KMS-11 (cell line): ENCODE measurements at regions not wholly inside any gene's neighbourhood (a gene's known extent, or its start where the extent isn't known, plus 50 kb on each side); places are given as distances from the start of the nearest gene placed in this dataset.
"Not testable (repeated sequence)": the region's sequence is repeated elsewhere in the genome, so short reads cannot be mapped to it uniquely, and the experiment has no call there.

ENCODE experiments used
- H2AFZ ChIP-seq: fragments of 200-600 bp; sonication (generic); 2 replicates; pipeline ENCODE4 v1.6.1; 2016; ENCODE audit warnings: antibody characterized with exemption, mixed run types, low read depth
- H3K27ac ChIP-seq: fragments of 200-600 bp; sonication (generic); 2 replicates; pipeline ENCODE4 v1.6.1; 2016; ENCODE audit warnings: mild to moderate bottlenecking, mixed run types
- H3K27me3 ChIP-seq: fragments of 200-600 bp; sonication (generic); 2 replicates; pipeline ENCODE4 v1.6.1; 2017; ENCODE audit warnings: mild to moderate bottlenecking, low read depth, mixed run types, moderate library complexity; ENCODE audit not compliant: insufficient read depth
- H3K36me3 ChIP-seq: fragments of 200-600 bp; sonication (generic); 2 replicates; pipeline ENCODE4 v1.6.1; 2017; ENCODE audit warnings: mild to moderate bottlenecking, mixed run types; ENCODE audit not compliant: insufficient read depth
- H3K4me1 ChIP-seq: fragments of 200-600 bp; sonication (generic); 2 replicates; pipeline ENCODE4 v1.6.1; 2016; ENCODE audit warnings: mild to moderate bottlenecking, low read depth, mixed run types; ENCODE audit not compliant: poor library complexity, severe bottlenecking
- H3K4me2 ChIP-seq: fragments of 200-600 bp; sonication (generic); 2 replicates; pipeline ENCODE4 v1.7.0; 2016; ENCODE audit warnings: mild to moderate bottlenecking, mixed run types
- H3K4me3 ChIP-seq: fragments of 200-600 bp; sonication (generic); IDR thresholded peaks from 2 replicates; pipeline ENCODE4 v1.6.1; 2017; ENCODE audit warnings: low read depth, low read length, mixed read lengths; ENCODE audit not compliant: insufficient read depth
- H3K79me2 ChIP-seq: fragments of 200-600 bp; sonication (generic); 2 replicates; pipeline ENCODE4 v1.6.1; 2016; ENCODE audit warnings: low read depth, mixed run types; ENCODE audit not compliant: insufficient read depth
- H3K9ac ChIP-seq: fragments of 200-600 bp; sonication (generic); 2 replicates; pipeline ENCODE4 v1.6.1; 2016; ENCODE audit warnings: mild to moderate bottlenecking, mixed run types
- H4K20me1 ChIP-seq: fragments of 200-600 bp; sonication (generic); 2 replicates; pipeline ENCODE4 v1.6.1; 2016; ENCODE audit warnings: mild to moderate bottlenecking, mixed run types; ENCODE audit not compliant: insufficient read depth
- CTCF ChIP-seq: fragments of 200-600 bp; sonication (generic); conservative IDR thresholded peaks from 2 replicates; pipeline ENCODE4 v1.6.1; 2017; ENCODE audit warnings: low read depth, mild to moderate bottlenecking, antibody characterized with exemption, low read length, moderate library complexity, mixed read lengths

GRCh38 chr16:27600381-27600780 is 50.4 kb downstream of the KATNIP start:
- H3K9ac ChIP-seq = no peak overlapping the region
- no peak for TF ChIP-seq CTCF
- H3K27me3 ChIP-seq = no peaks in the 10 kb centered on the region
- H3K79me2 ChIP-seq = no peaks in the 10 kb centered on the region
- H3K27ac ChIP-seq = no peak overlapping the region
- no peaks in the 10 kb centered on the region for H4K20me1 ChIP-seq
- H3K4me3 ChIP-seq = no peak overlapping the region
- H2AFZ ChIP-seq = no peak overlapping the region
- H3K36me3 ChIP-seq = no peaks in the 10 kb centered on the region
- no peak overlapping the region for H3K4me2 ChIP-seq
- H3K4me1 ChIP-seq = no peaks in the 10 kb centered on the region

- Histone ChIP-seq H4K20me1 (no peaks in the 10 kb centered on the region), H3K4me1 (no peaks in the 10 kb centered on the region), H2AFZ (no peak overlapping the region), H3K9ac (no peak overlapping the region), H3K4me2 (no peak overlapping the region), H3K79me2 (no peaks in the 10 kb centered on the region), H3K27ac (no peak overlapping the region), H3K36me3 (no peaks in the 10 kb centered on the region), H3K27me3 (no peaks in the 10 kb centered on the region), H3K4me3 (no peak overlapping the region)
- TF ChIP-seq CTCF = no peak
Measured at GRCh38 chr16:27602103-27602502, 52.2 kb downstream of the KATNIP start.

DNA sequence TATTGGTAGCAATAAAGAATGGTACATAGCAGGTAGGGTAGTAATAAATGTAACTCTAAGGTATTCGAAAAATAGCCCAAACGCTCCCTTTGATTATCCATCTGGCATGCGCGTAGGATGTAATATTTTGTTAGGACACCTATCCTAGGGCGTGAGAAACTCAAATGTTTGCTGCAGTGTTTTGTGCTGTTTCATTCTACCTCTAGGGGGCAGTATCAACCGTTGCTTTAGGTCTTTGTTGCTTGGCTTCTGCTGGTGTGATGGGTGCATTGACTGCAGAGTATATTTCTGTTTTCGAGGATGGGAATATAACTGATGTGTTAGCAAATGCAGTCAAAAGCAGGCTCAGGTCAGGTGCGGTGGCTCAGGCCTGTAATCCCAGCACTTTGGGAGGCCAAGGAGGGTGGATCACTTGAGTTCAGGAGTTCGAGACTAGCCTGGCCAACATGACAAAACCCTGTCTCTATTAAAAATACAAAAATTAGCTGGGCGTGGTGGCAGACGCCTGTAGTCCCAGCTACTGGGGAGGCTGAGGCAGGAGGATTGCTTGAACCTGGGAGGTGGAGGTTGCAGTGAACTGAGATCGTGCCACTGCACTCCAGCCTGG is 55.7 kb downstream of the KATNIP start:
- not testable (repeated sequence) for H3K36me3 ChIP-seq, H3K27me3 ChIP-seq
- peak; percentile 75 for TF ChIP-seq CTCF

GRCh38 chr16:27611340-27611739 is 61.4 kb downstream of the KATNIP start:
- Histone ChIP-seq H2AFZ (no peak overlapping the region), H4K20me1 (no peaks in the 10 kb centered on the region), H3K36me3 (no peaks in the 10 kb centered on the region), H3K4me3 (no peak overlapping the region), H3K27me3 (no peaks in the 10 kb centered on the region), H3K4me2 (no peak overlapping the region), H3K79me2 (no peaks in the 10 kb centered on the region), H3K27ac (no peak overlapping the region), H3K9ac (no peak overlapping the region), H3K4me1 (no peaks in the 10 kb centered on the region)
- no peak for TF ChIP-seq CTCF

More for the DNA sequence above, 55.7 kb downstream of the KATNIP start:
- H3K4me2 ChIP-seq, H3K27ac ChIP-seq, H3K79me2 ChIP-seq, H4K20me1 ChIP-seq, H3K4me3 ChIP-seq, H2AFZ ChIP-seq, H3K4me1 ChIP-seq, H3K9ac ChIP-seq: not testable (repeated sequence)
